Brain microvascular endothelial cell (primary cell): ENCODE measurements at regions not wholly inside any gene's neighbourhood (a gene's known extent, or its start where the extent isn't known, plus 50 kb on each side); places are given as distances from the start of the nearest gene placed in this dataset.

ENCODE experiments used
- DNase-seq: peaks from one replicate; pipeline ENCODE4 v3.0.0-alpha.2; 2020
- H3K27ac ChIP-seq: fragments of 250-450 bp; sonication (Bioruptor Pico); 2 replicates; pipeline ENCODE4 v1.5.1; 2020; ENCODE audit warnings: mild to moderate bottlenecking, moderate library complexity
- H3K27me3 ChIP-seq: fragments of 250-450 bp; sonication (Bioruptor Pico); replicated peaks from 2 replicates; pipeline ENCODE4 v1.5.1; 2020; ENCODE audit warnings: mild to moderate bottlenecking
- H3K36me3 ChIP-seq: fragments of 250-450 bp; sonication (Bioruptor Pico); replicated peaks from 2 replicates; pipeline ENCODE4 v1.5.1; 2020; ENCODE audit warnings: mild to moderate bottlenecking
- H3K4me3 ChIP-seq: 2 replicates; pipeline ENCODE4 v1.5.1; 2011; ENCODE audit warnings: low read depth, mild to moderate bottlenecking, control low read depth, low read length, moderate library complexity
- in situ Hi-C: cut with HindIII; loops from 2 replicates; pipeline ENCODE4 v1.10.0; 2017; ENCODE audit warnings: low sequenced_read_pairs, low pct_ligation_motif_present
- TF ChIP-seq, protein P1 (sequence below): IDR thresholded peaks from 2 replicates; pipeline ENCODE4 v1.5.1; 2011; ENCODE audit warnings: low read depth, mild to moderate bottlenecking, moderate library complexity, low read length, control low read depth, inconsistent platforms; ENCODE audit errors: missing control alignments

DNA sequence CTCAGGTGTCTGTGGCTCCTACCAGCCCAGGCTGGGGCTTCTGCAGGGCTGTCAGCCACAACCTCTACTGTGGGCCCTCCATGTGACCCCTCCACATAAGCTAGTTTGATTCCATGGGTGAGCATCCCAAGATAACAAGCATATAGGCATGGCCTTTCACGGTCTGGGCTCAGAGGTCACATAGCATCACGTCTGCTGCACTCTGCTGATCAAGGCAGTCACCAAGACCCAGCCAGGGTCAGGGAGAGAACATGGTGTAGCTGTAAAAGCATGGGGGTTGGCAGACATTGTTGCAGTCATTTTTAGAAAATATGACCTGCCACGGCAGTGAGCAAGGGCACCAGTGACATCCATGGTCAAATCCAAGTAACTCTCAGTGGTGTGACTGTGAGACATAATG lies 698.8 kb downstream of the UQCRFS1 start:
- H3K27ac ChIP-seq, result no peak overlapping the region
- TF ChIP-seq, protein P1, sequence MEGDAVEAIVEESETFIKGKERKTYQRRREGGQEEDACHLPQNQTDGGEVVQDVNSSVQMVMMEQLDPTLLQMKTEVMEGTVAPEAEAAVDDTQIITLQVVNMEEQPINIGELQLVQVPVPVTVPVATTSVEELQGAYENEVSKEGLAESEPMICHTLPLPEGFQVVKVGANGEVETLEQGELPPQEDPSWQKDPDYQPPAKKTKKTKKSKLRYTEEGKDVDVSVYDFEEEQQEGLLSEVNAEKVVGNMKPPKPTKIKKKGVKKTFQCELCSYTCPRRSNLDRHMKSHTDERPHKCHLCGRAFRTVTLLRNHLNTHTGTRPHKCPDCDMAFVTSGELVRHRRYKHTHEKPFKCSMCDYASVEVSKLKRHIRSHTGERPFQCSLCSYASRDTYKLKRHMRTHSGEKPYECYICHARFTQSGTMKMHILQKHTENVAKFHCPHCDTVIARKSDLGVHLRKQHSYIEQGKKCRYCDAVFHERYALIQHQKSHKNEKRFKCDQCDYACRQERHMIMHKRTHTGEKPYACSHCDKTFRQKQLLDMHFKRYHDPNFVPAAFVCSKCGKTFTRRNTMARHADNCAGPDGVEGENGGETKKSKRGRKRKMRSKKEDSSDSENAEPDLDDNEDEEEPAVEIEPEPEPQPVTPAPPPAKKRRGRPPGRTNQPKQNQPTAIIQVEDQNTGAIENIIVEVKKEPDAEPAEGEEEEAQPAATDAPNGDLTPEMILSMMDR, result no peak
- H3K36me3 ChIP-seq, result no peaks in the 10 kb centered on the region
- DNase-seq, result no peak
- in situ Hi-C loops, result no loop called here
- H3K4me3 ChIP-seq, result no peak overlapping the region
- no peaks in the 10 kb centered on the region for H3K27me3 ChIP-seq

DNA sequence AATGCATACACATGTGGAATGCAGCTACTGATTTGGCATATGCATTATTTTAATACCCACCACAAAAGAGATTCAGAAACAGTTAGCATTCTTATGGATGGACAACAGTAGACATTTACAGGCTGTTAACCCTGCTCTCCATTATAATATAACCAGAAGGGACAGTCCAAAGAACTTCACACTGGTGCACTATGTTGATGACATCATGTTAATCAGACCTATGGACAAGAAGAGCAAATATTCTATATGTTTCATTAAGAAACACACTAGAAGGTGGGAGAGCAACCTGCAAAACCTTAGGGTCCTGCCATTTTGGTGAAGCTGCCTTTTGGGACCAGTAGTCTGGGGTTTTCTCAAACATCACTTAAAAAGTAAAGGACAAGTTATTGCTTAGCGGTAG lies 701.3 kb downstream of the UQCRFS1 start:
- in situ Hi-C loops, result no loop called here
- TF ChIP-seq, protein P1, result no peak
- no peak overlapping the region for H3K4me3 ChIP-seq
- H3K36me3 ChIP-seq, result no peaks in the 10 kb centered on the region
- no peak for DNase-seq
- no peak overlapping the region for H3K27ac ChIP-seq
- H3K27me3 ChIP-seq, result no peaks in the 10 kb centered on the region

DNA sequence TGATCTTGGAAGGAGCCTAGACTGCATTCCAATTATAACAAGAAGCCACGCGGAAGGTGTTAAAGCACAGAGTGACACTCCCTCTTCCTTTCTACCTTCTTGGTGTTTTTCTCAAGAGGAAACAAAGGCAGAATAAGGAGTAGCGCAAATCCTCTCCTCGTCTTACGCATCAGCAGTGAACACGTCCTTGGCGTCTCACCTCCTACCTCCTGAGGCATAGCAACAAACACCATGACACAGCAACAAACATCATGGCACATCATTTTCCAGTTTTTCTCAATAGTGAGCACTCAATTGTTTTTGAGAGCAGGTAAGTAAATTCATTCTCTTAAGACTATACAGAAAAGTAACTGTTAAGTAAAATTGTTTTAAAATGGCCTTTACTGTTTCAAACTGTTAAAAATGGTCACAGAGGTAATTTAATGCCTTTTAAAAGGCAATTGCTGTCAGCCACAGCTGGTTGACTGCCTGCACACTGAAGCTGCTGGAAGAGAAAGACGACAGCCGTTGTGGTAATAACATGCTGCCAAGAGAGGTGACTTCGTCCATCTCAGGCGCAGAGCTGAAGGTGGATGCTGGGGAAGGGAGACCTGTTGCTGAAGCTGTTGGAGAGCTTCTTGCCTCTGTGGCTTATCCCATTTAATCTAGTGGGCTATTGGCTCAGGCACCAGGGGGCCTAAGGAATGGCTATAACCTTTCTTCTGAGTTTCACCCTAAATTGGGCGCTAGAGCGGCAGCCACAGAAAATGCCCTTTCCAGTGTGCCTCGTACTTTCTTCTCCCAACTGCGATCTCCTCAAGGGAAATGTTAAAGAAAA lies 703.7 kb downstream of the UQCRFS1 start:
- no peak overlapping the region for H3K27ac ChIP-seq
- H3K4me3 ChIP-seq, result no peak overlapping the region
- in situ Hi-C loops, result no loop called here
- H3K27me3 ChIP-seq, result no peaks in the 10 kb centered on the region
- H3K36me3 ChIP-seq, result no peaks in the 10 kb centered on the region
- DNase-seq, result no peak
- TF ChIP-seq, protein P1, result no peak

DNA sequence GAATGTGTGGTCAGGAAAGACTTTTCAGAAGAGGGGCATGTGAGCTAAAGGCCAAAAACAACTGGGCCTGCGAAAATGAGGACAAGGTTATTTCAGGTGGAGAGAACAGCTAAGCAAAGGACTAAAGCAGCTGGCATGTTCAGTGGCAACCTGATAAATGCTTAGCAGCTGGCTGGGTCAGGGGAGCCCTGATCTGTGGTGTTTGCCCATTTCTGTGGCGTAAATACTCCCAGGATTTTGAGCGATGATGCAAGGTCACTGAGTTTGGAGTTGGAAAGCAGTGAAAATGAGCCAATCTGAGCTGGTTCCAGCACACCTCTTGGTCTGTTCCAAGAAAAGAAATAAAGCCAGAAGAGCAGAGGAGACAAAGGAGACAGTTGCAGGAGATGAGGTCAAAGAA lies 704.3 kb downstream of the UQCRFS1 start:
- DNase-seq, result no peak
- no peak overlapping the region for H3K27ac ChIP-seq
- in situ Hi-C loops, result no loop called here
- TF ChIP-seq, protein P1, result no peak
- H3K4me3 ChIP-seq, result no peak overlapping the region
- no peaks in the 10 kb centered on the region for H3K36me3 ChIP-seq
- H3K27me3 ChIP-seq, result no peaks in the 10 kb centered on the region

DNA sequence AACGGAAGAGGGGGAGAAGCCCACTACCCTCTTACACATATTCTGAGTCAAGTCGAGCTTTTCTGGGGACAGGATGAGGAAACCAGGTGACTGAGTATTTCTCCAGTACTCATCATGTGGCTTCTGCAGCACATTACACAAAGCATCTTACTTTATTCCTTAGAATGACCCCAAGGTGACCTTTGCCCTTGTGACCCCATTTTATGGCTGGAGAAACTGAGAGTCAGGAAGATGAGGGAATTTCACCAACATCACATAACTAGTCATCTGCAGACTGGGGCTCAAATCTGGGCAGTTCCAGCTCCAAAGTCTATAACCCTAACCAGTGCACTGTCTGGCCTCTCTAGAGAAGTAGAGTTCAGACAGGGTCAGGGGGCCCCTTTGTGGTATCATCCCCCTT lies 707.0 kb downstream of the UQCRFS1 start:
- no peak overlapping the region for H3K4me3 ChIP-seq
- in situ Hi-C loops, result no loop called here
- H3K36me3 ChIP-seq, result no peaks in the 10 kb centered on the region
- H3K27ac ChIP-seq, result no peak overlapping the region
- TF ChIP-seq, protein P1, result no peak
- no peak for DNase-seq
- no peaks in the 10 kb centered on the region for H3K27me3 ChIP-seq

DNA sequence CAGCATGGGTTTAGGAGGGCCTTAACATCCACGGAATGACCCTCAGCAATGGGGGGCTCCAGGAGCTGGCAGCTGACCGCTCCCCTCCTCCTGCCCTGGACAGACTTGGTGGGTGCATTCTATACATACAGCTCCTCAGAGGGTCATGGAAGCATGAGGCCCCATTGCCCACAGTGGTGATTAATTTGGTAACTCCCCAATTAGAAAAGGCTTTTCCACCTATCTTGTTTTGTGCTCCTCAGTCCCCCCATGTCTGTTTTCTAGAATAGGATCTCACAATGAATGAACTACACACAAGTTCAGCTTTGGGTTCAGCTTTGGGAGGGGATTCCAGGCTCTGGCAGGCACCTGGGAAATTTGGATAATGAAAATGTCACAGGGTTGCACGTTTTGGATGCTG lies 707.8 kb downstream of the UQCRFS1 start:
- no peak for DNase-seq
- Histone ChIP-seq H3K4me3 (no peak overlapping the region), H3K27me3 (no peaks in the 10 kb centered on the region), H3K27ac (no peak overlapping the region), H3K36me3 (no peaks in the 10 kb centered on the region)
- TF ChIP-seq, protein P1, result no peak
- in situ Hi-C loops, result no loop called here
